ENCODE measurements at regions not wholly inside any gene's neighbourhood (a gene's known extent, or its start where the extent isn't known, plus 50 kb on each side); places are given as distances from the start of the nearest gene placed in this dataset.

DNA sequence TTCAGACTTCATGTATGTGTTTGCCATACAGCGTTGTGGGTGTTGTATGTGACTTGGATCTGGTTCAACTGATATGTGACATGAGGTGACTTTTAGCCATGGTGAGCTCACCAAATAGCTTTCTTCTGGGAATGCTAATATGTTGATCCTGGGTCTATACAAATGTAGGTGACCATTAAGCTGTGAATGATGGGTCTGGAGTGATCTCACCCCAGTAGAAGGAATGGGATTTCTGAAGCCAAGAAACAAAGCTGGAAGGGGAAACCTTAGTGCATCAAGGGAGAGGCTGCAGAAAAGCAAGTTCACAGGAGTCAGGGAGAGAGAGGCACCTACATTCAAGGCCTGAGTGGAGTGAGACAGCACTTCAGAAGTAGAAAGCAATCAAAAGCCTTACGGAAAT lies 421.0 kb upstream of the THRB start:
- no peak for TF ChIP-seq ZNF114 (CRISPR knock-in tag; IDR thresholded peaks at IDR 0.05)
- TF ChIP-seq, protein P1, sequence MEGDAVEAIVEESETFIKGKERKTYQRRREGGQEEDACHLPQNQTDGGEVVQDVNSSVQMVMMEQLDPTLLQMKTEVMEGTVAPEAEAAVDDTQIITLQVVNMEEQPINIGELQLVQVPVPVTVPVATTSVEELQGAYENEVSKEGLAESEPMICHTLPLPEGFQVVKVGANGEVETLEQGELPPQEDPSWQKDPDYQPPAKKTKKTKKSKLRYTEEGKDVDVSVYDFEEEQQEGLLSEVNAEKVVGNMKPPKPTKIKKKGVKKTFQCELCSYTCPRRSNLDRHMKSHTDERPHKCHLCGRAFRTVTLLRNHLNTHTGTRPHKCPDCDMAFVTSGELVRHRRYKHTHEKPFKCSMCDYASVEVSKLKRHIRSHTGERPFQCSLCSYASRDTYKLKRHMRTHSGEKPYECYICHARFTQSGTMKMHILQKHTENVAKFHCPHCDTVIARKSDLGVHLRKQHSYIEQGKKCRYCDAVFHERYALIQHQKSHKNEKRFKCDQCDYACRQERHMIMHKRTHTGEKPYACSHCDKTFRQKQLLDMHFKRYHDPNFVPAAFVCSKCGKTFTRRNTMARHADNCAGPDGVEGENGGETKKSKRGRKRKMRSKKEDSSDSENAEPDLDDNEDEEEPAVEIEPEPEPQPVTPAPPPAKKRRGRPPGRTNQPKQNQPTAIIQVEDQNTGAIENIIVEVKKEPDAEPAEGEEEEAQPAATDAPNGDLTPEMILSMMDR (conservative IDR thresholded peaks at IDR 0.05; ENCODE audit: low read depth in 2 of 2) = no peak
- TF ChIP-seq, protein P2, sequence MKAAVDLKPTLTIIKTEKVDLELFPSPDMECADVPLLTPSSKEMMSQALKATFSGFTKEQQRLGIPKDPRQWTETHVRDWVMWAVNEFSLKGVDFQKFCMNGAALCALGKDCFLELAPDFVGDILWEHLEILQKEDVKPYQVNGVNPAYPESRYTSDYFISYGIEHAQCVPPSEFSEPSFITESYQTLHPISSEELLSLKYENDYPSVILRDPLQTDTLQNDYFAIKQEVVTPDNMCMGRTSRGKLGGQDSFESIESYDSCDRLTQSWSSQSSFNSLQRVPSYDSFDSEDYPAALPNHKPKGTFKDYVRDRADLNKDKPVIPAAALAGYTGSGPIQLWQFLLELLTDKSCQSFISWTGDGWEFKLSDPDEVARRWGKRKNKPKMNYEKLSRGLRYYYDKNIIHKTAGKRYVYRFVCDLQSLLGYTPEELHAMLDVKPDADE (IDR thresholded peaks at IDR 0.05) = no peak
- TF ChIP-seq, protein P3, sequence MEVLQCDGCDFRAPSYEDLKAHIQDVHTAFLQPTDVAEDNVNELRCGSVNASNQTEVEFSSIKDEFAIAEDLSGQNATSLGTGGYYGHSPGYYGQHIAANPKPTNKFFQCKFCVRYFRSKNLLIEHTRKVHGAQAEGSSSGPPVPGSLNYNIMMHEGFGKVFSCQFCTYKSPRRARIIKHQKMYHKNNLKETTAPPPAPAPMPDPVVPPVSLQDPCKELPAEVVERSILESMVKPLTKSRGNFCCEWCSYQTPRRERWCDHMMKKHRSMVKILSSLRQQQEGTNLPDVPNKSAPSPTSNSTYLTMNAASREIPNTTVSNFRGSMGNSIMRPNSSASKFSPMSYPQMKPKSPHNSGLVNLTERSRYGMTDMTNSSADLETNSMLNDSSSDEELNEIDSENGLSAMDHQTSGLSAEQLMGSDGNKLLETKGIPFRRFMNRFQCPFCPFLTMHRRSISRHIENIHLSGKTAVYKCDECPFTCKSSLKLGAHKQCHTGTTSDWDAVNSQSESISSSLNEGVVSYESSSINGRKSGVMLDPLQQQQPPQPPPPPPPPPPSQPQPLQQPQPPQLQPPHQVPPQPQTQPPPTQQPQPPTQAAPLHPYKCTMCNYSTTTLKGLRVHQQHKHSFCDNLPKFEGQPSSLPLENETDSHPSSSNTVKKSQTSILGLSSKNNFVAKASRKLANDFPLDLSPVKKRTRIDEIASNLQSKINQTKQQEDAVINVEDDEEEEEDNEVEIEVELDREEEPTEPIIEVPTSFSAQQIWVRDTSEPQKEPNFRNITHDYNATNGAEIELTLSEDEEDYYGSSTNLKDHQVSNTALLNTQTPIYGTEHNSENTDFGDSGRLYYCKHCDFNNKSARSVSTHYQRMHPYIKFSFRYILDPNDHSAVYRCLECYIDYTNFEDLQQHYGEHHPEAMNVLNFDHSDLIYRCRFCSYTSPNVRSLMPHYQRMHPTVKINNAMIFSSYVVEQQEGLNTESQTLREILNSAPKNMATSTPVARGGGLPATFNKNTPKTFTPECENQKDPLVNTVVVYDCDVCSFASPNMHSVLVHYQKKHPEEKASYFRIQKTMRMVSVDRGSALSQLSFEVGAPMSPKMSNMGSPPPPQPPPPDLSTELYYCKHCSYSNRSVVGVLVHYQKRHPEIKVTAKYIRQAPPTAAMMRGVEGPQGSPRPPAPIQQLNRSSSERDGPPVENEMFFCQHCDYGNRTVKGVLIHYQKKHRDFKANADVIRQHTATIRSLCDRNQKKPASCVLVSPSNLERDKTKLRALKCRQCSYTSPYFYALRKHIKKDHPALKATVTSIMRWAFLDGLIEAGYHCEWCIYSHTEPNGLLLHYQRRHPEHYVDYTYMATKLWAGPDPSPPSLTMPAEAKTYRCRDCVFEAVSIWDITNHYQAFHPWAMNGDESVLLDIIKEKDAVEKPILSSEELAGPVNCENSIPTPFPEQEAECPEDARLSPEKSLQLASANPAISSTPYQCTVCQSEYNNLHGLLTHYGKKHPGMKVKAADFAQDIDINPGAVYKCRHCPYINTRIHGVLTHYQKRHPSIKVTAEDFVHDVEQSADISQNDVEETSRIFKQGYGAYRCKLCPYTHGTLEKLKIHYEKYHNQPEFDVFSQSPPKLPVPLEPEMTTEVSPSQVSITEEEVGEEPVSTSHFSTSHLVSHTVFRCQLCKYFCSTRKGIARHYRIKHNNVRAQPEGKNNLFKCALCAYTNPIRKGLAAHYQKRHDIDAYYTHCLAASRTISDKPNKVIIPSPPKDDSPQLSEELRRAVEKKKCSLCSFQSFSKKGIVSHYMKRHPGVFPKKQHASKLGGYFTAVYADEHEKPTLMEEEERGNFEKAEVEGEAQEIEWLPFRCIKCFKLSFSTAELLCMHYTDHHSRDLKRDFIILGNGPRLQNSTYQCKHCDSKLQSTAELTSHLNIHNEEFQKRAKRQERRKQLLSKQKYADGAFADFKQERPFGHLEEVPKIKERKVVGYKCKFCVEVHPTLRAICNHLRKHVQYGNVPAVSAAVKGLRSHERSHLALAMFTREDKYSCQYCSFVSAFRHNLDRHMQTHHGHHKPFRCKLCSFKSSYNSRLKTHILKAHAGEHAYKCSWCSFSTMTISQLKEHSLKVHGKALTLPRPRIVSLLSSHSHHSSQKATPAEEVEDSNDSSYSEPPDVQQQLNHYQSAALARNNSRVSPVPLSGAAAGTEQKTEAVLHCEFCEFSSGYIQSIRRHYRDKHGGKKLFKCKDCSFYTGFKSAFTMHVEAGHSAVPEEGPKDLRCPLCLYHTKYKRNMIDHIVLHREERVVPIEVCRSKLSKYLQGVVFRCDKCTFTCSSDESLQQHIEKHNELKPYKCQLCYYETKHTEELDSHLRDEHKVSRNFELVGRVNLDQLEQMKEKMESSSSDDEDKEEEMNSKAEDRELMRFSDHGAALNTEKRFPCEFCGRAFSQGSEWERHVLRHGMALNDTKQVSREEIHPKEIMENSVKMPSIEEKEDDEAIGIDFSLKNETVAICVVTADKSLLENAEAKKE (CRISPR knock-in tag; IDR thresholded peaks at IDR 0.05) = no peak
- TF ChIP-seq EZH2phosphoT487 (IDR thresholded peaks at IDR 0.05; ENCODE audit: unreplicated experiment) = no peak
- no peak for TF ChIP-seq ZNF331 (CRISPR knock-in tag; IDR thresholded peaks at IDR 0.05; ENCODE audit: low read depth)
- TF ChIP-seq JUNB (IDR thresholded peaks at IDR 0.05; ENCODE audit: unreplicated experiment) = no peak
- no peak for TF ChIP-seq STAT1 (IDR thresholded peaks at IDR 0.05; ENCODE audit: unreplicated experiment)
- TF ChIP-seq POLR2AphosphoS5 (IDR thresholded peaks at IDR 0.05; ENCODE audit: low read depth) = no peak
- no peak for TF ChIP-seq NANOG (IDR thresholded peaks at IDR 0.05; ENCODE audit: borderline replicate concordance)
- TF ChIP-seq, protein P4, sequence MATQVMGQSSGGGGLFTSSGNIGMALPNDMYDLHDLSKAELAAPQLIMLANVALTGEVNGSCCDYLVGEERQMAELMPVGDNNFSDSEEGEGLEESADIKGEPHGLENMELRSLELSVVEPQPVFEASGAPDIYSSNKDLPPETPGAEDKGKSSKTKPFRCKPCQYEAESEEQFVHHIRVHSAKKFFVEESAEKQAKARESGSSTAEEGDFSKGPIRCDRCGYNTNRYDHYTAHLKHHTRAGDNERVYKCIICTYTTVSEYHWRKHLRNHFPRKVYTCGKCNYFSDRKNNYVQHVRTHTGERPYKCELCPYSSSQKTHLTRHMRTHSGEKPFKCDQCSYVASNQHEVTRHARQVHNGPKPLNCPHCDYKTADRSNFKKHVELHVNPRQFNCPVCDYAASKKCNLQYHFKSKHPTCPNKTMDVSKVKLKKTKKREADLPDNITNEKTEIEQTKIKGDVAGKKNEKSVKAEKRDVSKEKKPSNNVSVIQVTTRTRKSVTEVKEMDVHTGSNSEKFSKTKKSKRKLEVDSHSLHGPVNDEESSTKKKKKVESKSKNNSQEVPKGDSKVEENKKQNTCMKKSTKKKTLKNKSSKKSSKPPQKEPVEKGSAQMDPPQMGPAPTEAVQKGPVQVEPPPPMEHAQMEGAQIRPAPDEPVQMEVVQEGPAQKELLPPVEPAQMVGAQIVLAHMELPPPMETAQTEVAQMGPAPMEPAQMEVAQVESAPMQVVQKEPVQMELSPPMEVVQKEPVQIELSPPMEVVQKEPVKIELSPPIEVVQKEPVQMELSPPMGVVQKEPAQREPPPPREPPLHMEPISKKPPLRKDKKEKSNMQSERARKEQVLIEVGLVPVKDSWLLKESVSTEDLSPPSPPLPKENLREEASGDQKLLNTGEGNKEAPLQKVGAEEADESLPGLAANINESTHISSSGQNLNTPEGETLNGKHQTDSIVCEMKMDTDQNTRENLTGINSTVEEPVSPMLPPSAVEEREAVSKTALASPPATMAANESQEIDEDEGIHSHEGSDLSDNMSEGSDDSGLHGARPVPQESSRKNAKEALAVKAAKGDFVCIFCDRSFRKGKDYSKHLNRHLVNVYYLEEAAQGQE (IDR thresholded peaks at IDR 0.05; ENCODE audit: unreplicated experiment) = no peak
- no peak for TF ChIP-seq EZH2 (IDR thresholded peaks at IDR 0.05; ENCODE audit: low read depth, unreplicated experiment)
- no peak for TF ChIP-seq CREB1 (CRISPR knock-in tag; IDR thresholded peaks at IDR 0.05; ENCODE audit: low read depth)
- Histone ChIP-seq H3K9me2 (ENCODE audit: insufficient read depth) (no peaks in the 10 kb centered on the region), H3K4me2 (no peak overlapping the region), H3K4me3 (no peak overlapping the region), H3K4me1 (ENCODE audit: insufficient read depth) (peaks cover 4% of the 10 kb centered on the region; the same call in 1 of the 2 replicates), H3K79me2 (replicated peaks; ENCODE audit: insufficient read depth) (no peaks in the 10 kb centered on the region), H3K27me3 (ENCODE audit: insufficient read depth) (no peaks in the 10 kb centered on the region), H3F3A (replicated peaks; ENCODE audit: low read depth) (no peaks in the 10 kb centered on the region), H3K27ac (ENCODE audit: low read depth) (no peak overlapping the region), H4K20me1 (replicated peaks; ENCODE audit: insufficient read depth) (no peaks in the 10 kb centered on the region), H3K36me3 (ENCODE audit: insufficient read depth) (no peaks in the 10 kb centered on the region), H2AFZ (no peak overlapping the region)
- H3K27me3 Mint-ChIP-seq (ENCODE audit: insufficient read depth, low read depth, poor library complexity) = no peaks in the 10 kb centered on the region
- H3K9me3 Mint-ChIP-seq = no peaks in the 10 kb centered on the region
- H3K4me3 Mint-ChIP-seq = no peak overlapping the region
- ATAC-seq (no peak), DNase-seq (ENCODE audit: low spot score) (no peak)
- H3K27ac Mint-ChIP-seq = no peak overlapping the region
- H3K4me1 Mint-ChIP-seq = peaks cover 7% of the 10 kb centered on the region
- H3K36me3 Mint-ChIP-seq (ENCODE audit: low read depth) = no peaks in the 10 kb centered on the region
